ENCODE measurements at regions not wholly inside any gene's neighbourhood (a gene's known extent, or its start where the extent isn't known, plus 50 kb on each side); places are given as distances from the start of the nearest gene placed in this dataset.

DNA sequence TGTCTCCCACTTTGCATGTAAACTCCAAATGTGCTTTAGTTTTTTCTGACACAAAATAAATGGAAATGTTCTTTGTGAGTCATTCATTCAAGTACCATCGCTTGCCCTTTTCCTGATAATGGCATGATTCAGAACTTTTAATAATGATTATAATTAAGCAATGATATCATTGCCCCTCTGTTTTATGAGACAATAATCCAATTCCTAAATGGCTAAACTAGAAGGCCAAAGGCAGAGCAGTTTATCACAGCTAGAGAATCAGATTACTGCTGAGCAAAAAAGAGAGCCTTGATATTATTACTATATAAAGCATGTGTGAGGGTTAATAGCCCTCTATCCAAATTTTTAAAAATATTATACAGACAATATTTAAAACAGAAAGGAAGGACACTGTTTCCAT is 484.2 kb upstream of the PTPRD start:
- TF ChIP-seq GATA3 (IDR thresholded peaks at IDR 0.05; ENCODE audit: low read depth, low read length), result no peak
- no peak for TF ChIP-seq GATA2 (IDR thresholded peaks at IDR 0.05; ENCODE audit: low read depth, low read length)
